Inflammatory macrophage treated with lipopolysaccharide for 4 hours (primary cell): ENCODE measurements at regions not wholly inside any gene's neighbourhood (a gene's known extent, or its start where the extent isn't known, plus 50 kb on each side); places are given as distances from the start of the nearest gene placed in this dataset.

Source experiments
- DNase-seq: peaks from one replicate; pipeline ENCODE4 v3.0.0-alpha.2; 2020

DNA sequence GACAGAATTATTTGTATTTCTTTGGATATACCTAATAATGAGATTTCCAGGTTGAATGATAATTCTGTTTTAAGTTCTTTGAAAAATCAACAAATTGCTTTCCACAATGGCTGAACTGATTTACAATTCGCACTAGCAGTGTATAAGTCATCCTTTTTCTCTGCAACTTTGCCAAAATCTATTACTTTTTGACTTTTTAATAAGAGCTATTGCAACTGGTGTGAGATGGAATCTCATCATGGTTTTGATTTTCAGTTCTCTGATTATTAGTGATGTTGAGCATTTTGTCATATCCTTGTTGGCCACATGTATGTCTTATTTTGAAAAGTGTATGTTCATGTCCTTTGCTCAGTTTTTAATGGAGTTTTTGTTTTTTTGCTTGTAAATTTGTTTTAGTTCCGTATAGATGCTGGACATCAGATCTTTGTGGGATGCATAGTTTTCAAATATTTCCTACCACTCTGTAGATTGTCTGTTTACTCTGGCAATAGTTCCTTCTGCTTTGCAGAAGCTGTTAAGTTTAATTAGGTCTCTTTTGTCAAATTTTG lies 409.8 kb upstream of the CITED2 start:
- no peak for DNase-seq

DNA sequence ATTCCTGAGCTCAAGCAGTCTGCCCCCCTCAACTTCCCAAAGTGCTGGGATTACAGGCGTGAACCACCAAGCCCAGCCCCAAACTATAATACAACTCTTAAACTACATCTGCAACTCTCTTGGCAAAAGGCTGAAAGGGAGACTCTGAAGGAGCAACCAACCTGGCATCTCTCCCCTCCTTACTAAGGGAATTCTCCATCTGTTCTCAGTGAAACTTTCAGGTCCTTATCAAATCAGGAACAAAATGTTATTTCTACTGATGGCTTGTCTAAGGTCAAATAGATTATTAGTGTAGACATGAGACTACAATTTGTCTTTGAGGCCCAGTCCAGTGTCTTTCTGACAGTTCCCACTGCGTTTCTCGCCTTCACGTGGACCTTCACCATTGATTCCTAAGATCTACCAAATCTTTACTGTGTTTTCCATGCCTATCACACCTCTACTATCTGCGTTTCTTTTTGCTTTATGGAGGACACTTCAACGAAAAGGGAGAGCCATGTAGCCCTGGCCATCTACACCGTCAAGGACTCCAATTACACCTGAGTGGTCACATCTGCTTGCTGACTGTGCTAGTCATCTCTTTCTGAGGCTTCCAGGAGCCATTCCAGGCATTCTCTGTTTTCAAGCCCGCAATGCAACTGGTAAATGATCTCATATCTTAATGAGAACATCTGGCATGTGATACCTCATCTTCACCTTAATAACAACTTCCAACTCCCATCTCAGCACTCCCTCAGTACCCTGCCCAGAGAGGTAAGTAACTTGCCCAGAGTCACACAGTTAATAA lies 405.7 kb upstream of the CITED2 start:
- DNase-seq = no peak

- DNase-seq = no peak
Measured at GRCh38 chr6:139778688-139779087, 404.2 kb upstream of the CITED2 start.

GRCh38 chr6:139778106-139778505 lies 403.7 kb upstream of the CITED2 start:
- no peak for DNase-seq

- no peak for DNase-seq
Measured at GRCh38 chr6:139777202-139777970, 402.9 kb upstream of the CITED2 start.

DNA sequence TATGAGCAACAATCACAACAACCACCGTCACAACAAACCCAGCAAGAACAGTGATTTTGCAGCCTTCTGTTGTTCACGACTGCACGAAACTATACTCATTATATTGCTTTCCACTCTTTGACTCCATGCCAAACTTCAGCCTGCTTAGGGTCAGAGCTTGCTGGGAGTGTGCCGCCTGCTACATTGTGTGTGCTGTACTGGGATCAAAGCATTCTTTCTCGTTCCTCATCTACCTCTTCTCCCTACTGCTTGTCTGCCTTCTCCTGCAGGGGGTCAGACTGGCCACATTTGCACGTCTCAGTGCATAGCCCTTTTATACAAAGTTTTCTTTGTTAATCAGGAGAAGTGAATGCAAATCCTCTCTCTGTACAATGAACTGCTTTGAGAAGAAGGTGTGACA lies 401.6 kb upstream of the CITED2 start:
- DNase-seq = no peak

GRCh38 chr6:139768196-139768595 lies 393.7 kb upstream of the CITED2 start:
- no peak for DNase-seq

- no peak for DNase-seq
Measured at GRCh38 chr6:139766796-139767195, 392.3 kb upstream of the CITED2 start.

DNA sequence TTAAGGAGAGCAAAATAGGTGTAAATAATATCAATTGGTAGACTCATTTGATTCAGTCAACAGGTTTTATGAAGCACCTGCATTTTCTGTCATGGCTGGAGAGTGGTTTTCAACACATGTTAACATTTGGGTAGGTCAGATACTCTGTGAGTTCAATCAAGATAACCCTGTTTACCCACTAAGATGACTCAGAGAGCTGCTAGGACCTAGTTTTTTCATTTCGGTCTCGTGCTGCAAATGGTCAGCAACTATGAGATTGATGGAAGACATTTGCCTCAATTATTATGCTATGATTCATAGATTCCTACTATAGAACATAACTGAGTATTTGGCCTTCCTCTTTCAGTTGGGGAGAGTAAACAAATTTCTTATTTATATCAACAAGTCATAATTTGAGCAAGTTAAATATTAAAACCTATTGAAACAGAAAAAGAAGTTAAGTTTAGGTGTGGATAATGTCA lies 391.4 kb upstream of the CITED2 start:
- peak; percentile 56 for DNase-seq

DNA sequence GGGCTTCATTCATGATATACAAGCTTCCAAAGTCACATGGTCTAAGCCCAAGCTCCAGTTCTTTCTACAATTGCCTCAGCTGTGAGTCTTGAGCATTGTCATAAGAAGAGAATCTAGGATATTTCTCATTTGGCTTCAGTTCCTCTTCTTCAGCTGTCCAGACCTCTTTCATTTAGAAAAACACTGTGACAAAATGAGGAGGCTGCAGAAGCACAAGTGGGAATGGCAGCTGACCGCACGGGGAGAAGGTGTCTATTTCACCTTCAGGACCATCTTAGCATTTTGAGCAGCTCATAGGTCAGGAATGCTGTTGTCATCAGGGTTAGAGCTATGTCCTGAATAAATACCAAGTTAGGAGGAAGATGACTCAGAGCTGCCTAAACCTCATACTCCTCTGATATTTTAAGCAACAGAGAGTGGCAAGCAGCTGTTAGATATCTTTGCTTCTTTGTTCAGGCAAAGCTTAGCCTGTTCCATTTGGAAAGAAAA lies 390.1 kb upstream of the CITED2 start:
- peak; percentile 93 for DNase-seq

- DNase-seq = peak; percentile 89
Measured at GRCh38 chr6:139763468-139764210, 389.2 kb upstream of the CITED2 start.

DNA sequence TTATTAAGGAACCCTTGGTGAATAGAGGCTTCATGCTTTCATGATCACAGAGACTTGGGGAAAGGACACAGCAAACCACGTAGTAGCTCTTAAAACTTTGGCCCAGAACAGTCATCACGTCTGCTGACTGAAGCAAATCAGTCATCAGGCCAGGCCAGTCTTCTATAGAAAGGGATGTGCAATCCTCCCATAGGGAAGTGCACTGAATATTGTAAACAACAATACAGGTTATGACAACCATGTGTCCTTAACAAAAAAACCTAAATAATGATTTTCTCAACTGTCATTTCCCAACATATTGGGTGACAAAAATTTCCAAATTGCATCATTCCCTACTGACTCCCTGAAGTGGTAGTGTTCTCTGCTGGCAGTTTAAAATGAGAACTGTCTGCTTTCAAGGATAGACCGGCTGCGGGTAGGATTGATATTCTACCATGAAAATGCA lies 388.2 kb upstream of the CITED2 start:
- peak; percentile 97 for DNase-seq

- DNase-seq = no peak
Measured at GRCh38 chr6:139760128-139760527, 385.7 kb upstream of the CITED2 start.

- no peak for DNase-seq
Measured at GRCh38 chr6:139759086-139759485, 384.6 kb upstream of the CITED2 start.

- peak; percentile 30 for DNase-seq
Measured at GRCh38 chr6:139758209-139758611, 383.8 kb upstream of the CITED2 start.

- DNase-seq = no peak
Measured at GRCh38 chr6:139757784-139758183, 383.3 kb upstream of the CITED2 start.

DNA sequence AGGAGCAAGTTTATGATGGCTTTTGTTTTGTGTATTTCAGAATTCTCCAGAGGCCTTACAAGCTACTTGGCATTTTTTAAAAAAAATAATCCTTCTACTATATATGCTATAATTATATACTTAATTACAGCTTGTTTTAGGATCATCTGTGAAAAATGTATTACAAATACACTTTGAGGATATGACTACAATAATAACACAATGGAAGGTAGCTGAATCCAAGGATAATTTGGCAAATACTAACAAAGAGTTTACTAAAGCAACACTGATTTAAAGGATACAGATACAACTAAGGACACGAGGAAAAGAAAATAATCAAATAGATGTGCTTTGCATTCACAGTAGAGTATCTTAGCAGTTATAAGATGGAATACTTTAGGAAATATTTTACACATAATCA lies 381.9 kb upstream of the CITED2 start:
- DNase-seq = no peak

GRCh38 chr6:139754898-139755775 lies 380.7 kb upstream of the CITED2 start:
- DNase-seq = peak; percentile 13

- DNase-seq = no peak
Measured at GRCh38 chr6:139753198-139753861, 378.9 kb upstream of the CITED2 start.

DNA sequence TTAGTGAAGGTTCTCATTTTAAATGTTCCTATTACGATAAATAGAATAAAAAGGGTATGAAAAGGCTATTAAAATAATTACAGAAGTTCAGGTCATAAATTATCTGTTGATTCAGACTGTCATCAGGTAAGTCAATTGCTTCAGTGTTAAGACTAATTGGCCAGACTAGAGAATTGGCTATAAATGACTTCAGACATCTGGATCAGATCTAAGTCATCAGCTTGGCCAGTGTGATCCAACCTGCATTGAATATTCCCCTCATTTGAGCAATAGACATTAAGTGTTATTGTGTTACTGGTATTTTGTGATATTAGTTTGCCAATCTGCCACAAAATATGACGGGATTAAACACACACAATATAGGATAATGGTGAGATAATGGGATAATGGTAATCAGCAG lies 377.6 kb upstream of the CITED2 start:
- no peak for DNase-seq

DNA sequence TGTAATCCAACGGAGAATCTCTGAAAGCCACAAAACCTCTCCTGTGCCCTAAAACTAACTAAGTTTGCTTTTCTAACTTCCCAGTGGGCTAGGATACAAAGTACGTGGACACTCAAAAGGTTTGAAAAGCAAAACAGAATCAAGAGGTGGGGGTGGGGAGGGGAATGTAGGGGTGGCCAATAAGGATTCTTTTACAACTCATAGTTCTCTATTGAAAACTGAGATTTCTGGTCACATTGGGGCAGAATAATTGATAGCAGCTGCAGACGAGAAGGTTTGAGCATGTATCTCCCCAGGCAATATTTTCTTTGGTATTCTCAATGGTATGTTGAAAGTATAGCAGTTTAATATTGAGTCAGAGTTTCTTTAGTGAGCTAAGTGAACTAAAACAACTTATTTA lies 376.7 kb upstream of the CITED2 start:
- no peak for DNase-seq
